DOHH2 (cell line): ENCODE measurements at regions not wholly inside any gene's neighbourhood (a gene's known extent, or its start where the extent isn't known, plus 50 kb on each side); places are given as distances from the start of the nearest gene placed in this dataset.

Source experiments
- H3F3A ChIP-seq: fragments of 200-600 bp; sonication (generic), shearing (Covaris generic); 2 replicates; pipeline ENCODE4 v1.6.0; 2016; ENCODE audit warnings: antibody characterized with exemption, mild to moderate bottlenecking; ENCODE audit not compliant: control insufficient read depth, insufficient read depth
- H3K27ac ChIP-seq: fragments of 200-600 bp; sonication (generic); 2 replicates; pipeline ENCODE4 v1.5.1; 2014; ENCODE audit warnings: low read depth, mild to moderate bottlenecking, low read length, moderate library complexity
- H3K27me3 ChIP-seq: fragments of 200-600 bp; sonication (generic); 2 replicates; pipeline ENCODE4 v1.6.1; 2014; ENCODE audit warnings: mild to moderate bottlenecking, low read length, mixed read lengths; ENCODE audit not compliant: control insufficient read depth
- H3K36me3 ChIP-seq: fragments of 200-600 bp; sonication (generic); 2 replicates; pipeline ENCODE4 v1.6.1; 2014; ENCODE audit warnings: mild to moderate bottlenecking, low read length, moderate library complexity, mixed read lengths; ENCODE audit not compliant: control insufficient read depth
- H3K4me1 ChIP-seq: fragments of 200-600 bp; sonication (generic); 2 replicates; pipeline ENCODE4 v1.6.1; 2014; ENCODE audit warnings: mild to moderate bottlenecking, low read length, mixed read lengths; ENCODE audit not compliant: control insufficient read depth
- H3K4me2 ChIP-seq: fragments of 200-600 bp; sonication (generic); 2 replicates; pipeline ENCODE4 v1.6.0; 2014; ENCODE audit warnings: mild to moderate bottlenecking, low read length, moderate library complexity
- H3K4me3 ChIP-seq: fragments of 200-600 bp; sonication (generic); 2 replicates; pipeline ENCODE4 v1.5.1; 2014; ENCODE audit warnings: mild to moderate bottlenecking, low read length, mixed read lengths
- H3K79me2 ChIP-seq: fragments of 200-600 bp; sonication (generic); 2 replicates; pipeline ENCODE4 v1.6.1; 2014; ENCODE audit warnings: mild to moderate bottlenecking, low read length, mixed read lengths; ENCODE audit not compliant: control insufficient read depth
- H3K9me2 ChIP-seq: fragments of 200-600 bp; sonication (generic); replicated peaks from 2 replicates; pipeline ENCODE4 v1.6.1; 2014; ENCODE audit warnings: mild to moderate bottlenecking, low read length, mixed read lengths; ENCODE audit not compliant: control insufficient read depth
- H3K9me3 ChIP-seq: fragments of 200-600 bp; sonication (generic); 2 replicates; pipeline ENCODE4 v1.6.1; 2014; ENCODE audit warnings: antibody characterized with exemption, low read length, mixed read lengths; ENCODE audit not compliant: control insufficient read depth, insufficient read depth
- H4K20me1 ChIP-seq: fragments of 200-600 bp; sonication (generic); 2 replicates; pipeline ENCODE4 v1.6.0; 2014; ENCODE audit warnings: low read depth, mild to moderate bottlenecking, antibody characterized with exemption, low read length, moderate library complexity; ENCODE audit not compliant: control insufficient read depth, insufficient read depth
- CTCF ChIP-seq: fragments of 200-600 bp; sonication (generic); IDR thresholded peaks from one replicate; pipeline ENCODE4 v1.5.1; 2014; ENCODE audit warnings: antibody characterized with exemption, mild to moderate bottlenecking, low read depth, low read length; ENCODE audit not compliant: poor library complexity, severe bottlenecking
- EZH2phosphoT487 ChIP-seq: fragments of 200-600 bp; sonication (generic); IDR thresholded peaks from 2 replicates; pipeline ENCODE4 v1.6.1; 2017; ENCODE audit warnings: borderline replicate concordance, mild to moderate bottlenecking, antibody characterized with exemption, low read length, moderate library complexity, mixed read lengths

- H3K79me2 ChIP-seq = no peaks in the 10 kb centered on the region
- TF ChIP-seq EZH2phosphoT487 = no peak
- no peak for TF ChIP-seq CTCF
Measured at GRCh38 chr1:86273066-86273465, 116.5 kb upstream of the COL24A1 start.

GRCh38 chr1:86272083-86272482 lies 115.5 kb upstream of the COL24A1 start:
- Histone ChIP-seq H3K27me3 (no peaks in the 10 kb centered on the region), H3K79me2 (no peaks in the 10 kb centered on the region), H4K20me1 (no peaks in the 10 kb centered on the region), H3K4me1 (no peaks in the 10 kb centered on the region), H3K4me2 (no peak overlapping the region), H3K36me3 (no peaks in the 10 kb centered on the region), H3K9me2 (no peaks in the 10 kb centered on the region), H3K4me3 (no peak overlapping the region), H3F3A (no peaks in the 10 kb centered on the region), H3K27ac (no peak overlapping the region), H3K9me3 (no peaks in the 10 kb centered on the region)
- TF ChIP-seq CTCF (no peak), EZH2phosphoT487 (no peak)

More at GRCh38 chr1:86273066-86273465, 116.5 kb upstream of the COL24A1 start:
- Histone ChIP-seq H3K9me2 (no peaks in the 10 kb centered on the region), H3K27ac (no peak overlapping the region), H3K36me3 (no peaks in the 10 kb centered on the region), H3F3A (no peaks in the 10 kb centered on the region), H3K9me3 (no peaks in the 10 kb centered on the region), H3K4me1 (no peaks in the 10 kb centered on the region), H3K4me2 (no peak overlapping the region), H3K27me3 (no peaks in the 10 kb centered on the region), H4K20me1 (no peaks in the 10 kb centered on the region), H3K4me3 (no peak overlapping the region)

GRCh38 chr1:86271046-86271445 lies 114.5 kb upstream of the COL24A1 start:
- H3K36me3 ChIP-seq = no peaks in the 10 kb centered on the region
- TF ChIP-seq EZH2phosphoT487 = no peak
- no peak for TF ChIP-seq CTCF
- peaks cover 4% of the 10 kb centered on the region for H3K4me1 ChIP-seq
- H3K9me3 ChIP-seq = no peaks in the 10 kb centered on the region
- no peaks in the 10 kb centered on the region for H4K20me1 ChIP-seq
- no peaks in the 10 kb centered on the region for H3K27me3 ChIP-seq
- no peak overlapping the region for H3K27ac ChIP-seq
- H3K4me3 ChIP-seq = no peak overlapping the region
- H3K79me2 ChIP-seq = no peaks in the 10 kb centered on the region
- H3K9me2 ChIP-seq = no peaks in the 10 kb centered on the region
- no peak overlapping the region for H3K4me2 ChIP-seq
- H3F3A ChIP-seq = no peaks in the 10 kb centered on the region

- Histone ChIP-seq H3K27ac (no peak overlapping the region), H3F3A (no peaks in the 10 kb centered on the region), H3K79me2 (no peaks in the 10 kb centered on the region), H3K4me2 (no peak overlapping the region), H3K4me1 (peaks cover 22% of the 10 kb centered on the region), H3K4me3 (no peak overlapping the region), H3K36me3 (no peaks in the 10 kb centered on the region), H3K27me3 (no peaks in the 10 kb centered on the region), H3K9me3 (no peaks in the 10 kb centered on the region), H4K20me1 (no peaks in the 10 kb centered on the region), H3K9me2 (no peaks in the 10 kb centered on the region)
- TF ChIP-seq EZH2phosphoT487 (no peak), CTCF (no peak)
Measured at GRCh38 chr1:86263101-86263500, 106.5 kb upstream of the COL24A1 start.
